HG02623 (cell line): ENCODE measurements at regions not wholly inside any gene's neighbourhood (a gene's known extent, or its start where the extent isn't known, plus 50 kb on each side); places are given as distances from the start of the nearest gene placed in this dataset.
A peak's percentile ranks its signal among the peaks of the same experiment; 100 is the strongest.
"Not testable (repeated sequence)": the region's sequence is repeated elsewhere in the genome, so short reads cannot be mapped to it uniquely, and the experiment has no call there.

Source experiments
- ATAC-seq: cut with Tn5 transposase; IDR thresholded peaks from one replicate; pipeline ENCODE4 v1.9.1; 2021; ENCODE audit warnings: moderate library complexity; ENCODE audit not compliant: unreplicated experiment

GRCh38 chr5:108696951-108697715 lies 50.6 kb upstream of the FER start:
- no peak for ATAC-seq

- no peak for ATAC-seq
Observed at GRCh38 chr5:108696407-108696806, 51.3 kb upstream of the FER start.

- ATAC-seq = no peak
Observed at GRCh38 chr5:108688485-108688884, 59.2 kb upstream of the FER start.

GRCh38 chr5:108687595-108688200 lies 60.0 kb upstream of the FER start:
- ATAC-seq = no peak

GRCh38 chr5:108686676-108687075 lies 61.0 kb upstream of the FER start:
- no peak for ATAC-seq

GRCh38 chr5:108685448-108686216 lies 62.1 kb upstream of the FER start:
- ATAC-seq = not testable (repeated sequence)

GRCh38 chr5:108681079-108681921 lies 66.4 kb upstream of the FER start:
- peak; percentile 98 for ATAC-seq

GRCh38 chr5:108678091-108678490 lies 69.6 kb upstream of the FER start:
- no peak for ATAC-seq

- ATAC-seq = no peak
Observed at GRCh38 chr5:108675736-108676135, 72.0 kb upstream of the FER start.

- no peak for ATAC-seq
Observed at GRCh38 chr5:108672639-108673038, 75.1 kb upstream of the FER start.

GRCh38 chr5:108670591-108671289 lies 77.0 kb upstream of the FER start:
- no peak for ATAC-seq

- no peak for ATAC-seq
Observed at GRCh38 chr5:108669462-108669861, 78.2 kb upstream of the FER start.

GRCh38 chr5:108661590-108662219 lies 86.0 kb upstream of the FER start:
- no peak for ATAC-seq

- no peak for ATAC-seq
Observed at GRCh38 chr5:108661024-108661423, 86.7 kb upstream of the FER start.

- no peak for ATAC-seq
Observed at GRCh38 chr5:108660291-108660690, 87.4 kb upstream of the FER start.

- ATAC-seq = no peak
Observed at GRCh38 chr5:108659531-108659930, 88.2 kb upstream of the FER start.

GRCh38 chr5:108655750-108656450 lies 91.8 kb upstream of the FER start:
- no peak for ATAC-seq

- no peak for ATAC-seq
Observed at GRCh38 chr5:108654051-108654450, 93.6 kb upstream of the FER start.

GRCh38 chr5:108653201-108653600 lies 94.5 kb upstream of the FER start:
- no peak for ATAC-seq
